Fibroblast of lung (primary cell): ENCODE measurements at regions not wholly inside any gene's neighbourhood (a gene's known extent, or its start where the extent isn't known, plus 50 kb on each side); places are given as distances from the start of the nearest gene placed in this dataset.
A peak's percentile ranks its signal among the peaks of the same experiment; 100 is the strongest.

Source experiments
- DNase-seq, 2 donors: peaks; one replicate each; pipeline versions ENCODE4 v3.0.0 to v3.0.0-alpha.2; 2010; ENCODE audit warnings: low read depth in 2 of 2
- H2AFZ ChIP-seq: 2 replicates; pipeline ENCODE4 v1.5.1; 2012; ENCODE audit warnings: low read length, control low read depth, inconsistent platforms
- H3K27ac ChIP-seq: 2 replicates; pipeline ENCODE4 v1.5.1; 2011; ENCODE audit warnings: low read length, control low read depth; ENCODE audit not compliant: insufficient read depth
- H3K27me3 ChIP-seq: 2 replicates; pipeline ENCODE4 v1.5.1; 2011; ENCODE audit warnings: mild to moderate bottlenecking, low read length; ENCODE audit not compliant: control insufficient read depth, insufficient read depth
- H3K36me3 ChIP-seq: 2 replicates; pipeline ENCODE4 v1.5.1; 2011; ENCODE audit warnings: low read length; ENCODE audit not compliant: control insufficient read depth, insufficient read depth
- H3K4me1 ChIP-seq: 2 replicates; pipeline ENCODE4 v1.5.1; 2011; ENCODE audit warnings: low read length; ENCODE audit not compliant: control insufficient read depth, insufficient read depth; ENCODE audit errors: extremely low read depth
- H3K4me2 ChIP-seq: 2 replicates; pipeline ENCODE4 v1.5.1; 2011; ENCODE audit warnings: low read length, control low read depth; ENCODE audit not compliant: insufficient read depth; ENCODE audit errors: extremely low read depth
- H3K4me3 ChIP-seq, 4 experiments: fragments of 200-600 bp in 1 of 4; sonication (generic) in 1 of 4; replicated peaks in 1 of 4; 2 replicates each; pipeline ENCODE4 v1.5.1; 2011 to 2016; ENCODE audit warnings: low read length in 4 of 4, low read depth in 3 of 4, mild to moderate bottlenecking in 3 of 4, control low read depth in 2 of 4, inconsistent platforms in 1 of 4, mixed read lengths in 1 of 4; ENCODE audit not compliant: insufficient read depth in 1 of 4; ENCODE audit errors: control extremely low read depth in 1 of 4
- H3K79me2 ChIP-seq: 2 replicates; pipeline ENCODE4 v1.5.1; 2012; ENCODE audit warnings: mild to moderate bottlenecking, low read length, inconsistent platforms; ENCODE audit not compliant: control insufficient read depth, insufficient read depth
- H3K9ac ChIP-seq: 2 replicates; pipeline ENCODE4 v1.5.1; 2011; ENCODE audit warnings: mild to moderate bottlenecking, low read length, control low read depth; ENCODE audit not compliant: insufficient read depth
- H3K9me3 ChIP-seq: 2 replicates; pipeline ENCODE4 v1.5.1; 2012; ENCODE audit warnings: low read depth, low read length; ENCODE audit not compliant: control insufficient read depth, insufficient read depth
- H4K20me1 ChIP-seq: 2 replicates; pipeline ENCODE4 v1.5.1; 2011; ENCODE audit warnings: low read length; ENCODE audit not compliant: control insufficient read depth, insufficient read depth; ENCODE audit errors: extremely low read depth
- CTCF ChIP-seq, 2 donors: IDR thresholded peaks in 1 of 2; conservative IDR thresholded peaks in 1 of 2; 1 replicate in 1 of 2; 2 replicates in 1 of 2; pipeline ENCODE4 v1.5.1; 2011 to 2012; ENCODE audit warnings: low read length in 2 of 2, control low read depth in 1 of 2, inconsistent platforms in 1 of 2, low read depth in 1 of 2, mild to moderate bottlenecking in 1 of 2
- EZH2 ChIP-seq: IDR thresholded peaks from 2 replicates; pipeline ENCODE4 v1.5.1; 2012; ENCODE audit warnings: low read length, control low read depth, mild to moderate bottlenecking; ENCODE audit errors: missing control alignments

- Histone ChIP-seq H3K4me2 (no peak overlapping the region), H2AFZ (no peak overlapping the region), H3K27me3 (no peaks in the 10 kb centered on the region), H4K20me1 (no peaks in the 10 kb centered on the region), H3K9me3 (no peaks in the 10 kb centered on the region), H3K4me3 (no peak overlapping the region), H3K9ac (no peak overlapping the region), H3K4me1 (no peaks in the 10 kb centered on the region), H3K27ac (no peak overlapping the region), H3K79me2 (no peaks in the 10 kb centered on the region), H3K36me3 (no peaks in the 10 kb centered on the region)
- TF ChIP-seq CTCF (conservative IDR thresholded peaks at IDR 0.05 in 1 of 2, IDR thresholded peaks at IDR 0.05 in 1 of 2; ENCODE audit: low read depth in 1 of 2, low read length in 2 of 2) (no peak), EZH2 (no peak)
- DNase-seq: no peak
Measured at GRCh38 chr12:66960006-66960405, 281.1 kb upstream of the GRIP1 start.

GRCh38 chr12:66960704-66961690 lies 282.1 kb upstream of the GRIP1 start:
- DNase-seq: peak in 1 of 2 donors; percentile 18
- Histone ChIP-seq H4K20me1 (no peaks in the 10 kb centered on the region), H3K79me2 (no peaks in the 10 kb centered on the region), H3K9ac (no peak overlapping the region), H3K4me1 (no peaks in the 10 kb centered on the region), H3K4me2 (no peak overlapping the region), H3K27me3 (no peaks in the 10 kb centered on the region), H2AFZ (no peak overlapping the region), H3K9me3 (no peaks in the 10 kb centered on the region), H3K4me3 (no peak overlapping the region), H3K27ac (no peak overlapping the region), H3K36me3 (no peaks in the 10 kb centered on the region)
- TF ChIP-seq CTCF (conservative IDR thresholded peaks at IDR 0.05 in 1 of 2, IDR thresholded peaks at IDR 0.05 in 1 of 2; ENCODE audit: low read depth in 1 of 2, low read length in 2 of 2): no peak
- TF ChIP-seq EZH2: no peak

- Histone ChIP-seq H2AFZ (no peak overlapping the region), H4K20me1 (no peaks in the 10 kb centered on the region), H3K4me1 (no peaks in the 10 kb centered on the region), H3K9ac (no peak overlapping the region), H3K79me2 (no peaks in the 10 kb centered on the region), H3K27me3 (no peaks in the 10 kb centered on the region), H3K9me3 (no peaks in the 10 kb centered on the region), H3K27ac (no peak overlapping the region), H3K4me2 (no peak overlapping the region), H3K36me3 (no peaks in the 10 kb centered on the region), H3K4me3 (no peak overlapping the region)
- DNase-seq: no peak
- TF ChIP-seq CTCF (conservative IDR thresholded peaks at IDR 0.05 in 1 of 2, IDR thresholded peaks at IDR 0.05 in 1 of 2; ENCODE audit: low read depth in 1 of 2, low read length in 2 of 2): no peak
- TF ChIP-seq EZH2: no peak
Measured at GRCh38 chr12:66962290-66962689, 283.4 kb upstream of the GRIP1 start.
